IPS-11a (cell line): ENCODE measurements at regions not wholly inside any gene's neighbourhood (a gene's known extent, or its start where the extent isn't known, plus 50 kb on each side); places are given as distances from the start of the nearest gene placed in this dataset.

Experiments used
- H3K4me3 ChIP-seq: one replicate; pipeline ENCODE4 v1.5.1; 2013; ENCODE audit warnings: low read depth, low read length, control low read depth

DNA sequence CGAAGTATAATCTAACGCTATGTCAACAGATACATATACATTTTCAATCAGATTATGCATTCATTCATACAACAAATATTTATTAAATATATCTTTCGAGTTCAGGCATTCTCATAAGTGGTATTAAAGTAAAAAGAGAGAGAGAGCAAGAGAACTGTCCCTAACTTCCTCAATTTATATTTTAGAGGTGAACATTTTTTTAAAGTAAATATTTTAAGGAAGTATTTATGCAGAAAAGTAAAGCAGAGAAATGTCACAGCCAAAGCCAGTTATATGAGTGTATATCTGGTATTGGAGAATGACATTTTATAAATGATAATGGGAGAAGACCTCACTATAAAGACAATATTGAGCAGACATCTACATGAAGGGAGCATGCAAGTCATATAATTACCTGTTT, 667.3 kb upstream of the CDH9 start:
- H3K4me3 ChIP-seq, result no peak overlapping the region

DNA sequence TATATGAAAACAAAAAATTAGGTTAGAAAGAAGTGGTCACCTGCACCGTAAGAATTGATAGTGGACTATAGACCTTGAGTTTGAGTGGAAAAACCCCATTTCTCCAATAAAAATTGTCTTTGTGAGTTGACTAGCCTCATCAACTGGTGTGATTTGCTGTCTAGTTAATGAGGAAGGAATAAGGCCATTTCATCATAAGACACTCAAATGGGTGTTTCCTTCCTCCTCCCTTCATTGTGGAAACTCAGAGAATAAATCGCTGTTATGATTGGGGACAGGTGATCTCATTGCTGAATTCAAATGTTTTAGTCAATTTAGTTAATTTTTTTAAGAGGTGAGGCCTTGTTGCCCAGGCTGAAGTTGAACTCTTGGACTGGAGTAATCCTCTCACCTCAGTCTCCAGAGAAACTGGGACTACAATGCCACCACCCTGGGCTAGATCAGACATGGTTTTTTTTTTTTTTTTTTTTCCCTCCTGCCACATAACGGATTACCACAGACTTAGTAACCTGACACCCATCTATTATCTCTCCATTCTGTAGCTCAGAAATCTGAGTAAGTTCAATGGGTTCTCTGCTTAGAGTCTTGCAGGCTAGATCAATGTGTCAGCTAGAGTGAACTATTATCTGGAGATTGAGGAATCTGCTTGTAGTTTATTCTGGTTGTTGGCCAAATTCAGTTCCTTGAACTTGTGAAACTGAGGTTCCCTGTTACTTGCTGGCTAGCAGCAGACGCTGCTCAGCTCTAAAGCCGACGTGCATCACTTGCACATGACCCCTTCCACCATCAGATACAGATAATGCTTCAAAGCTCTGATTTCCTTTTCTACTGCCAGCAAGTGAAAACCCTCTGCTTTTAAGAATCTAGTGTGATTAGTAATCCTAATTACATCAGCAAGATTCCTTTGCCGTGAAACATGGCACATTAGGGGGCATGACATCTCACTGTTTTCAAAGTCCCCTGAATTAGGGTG, 663.8 kb upstream of the CDH9 start:
- no peak overlapping the region for H3K4me3 ChIP-seq

DNA sequence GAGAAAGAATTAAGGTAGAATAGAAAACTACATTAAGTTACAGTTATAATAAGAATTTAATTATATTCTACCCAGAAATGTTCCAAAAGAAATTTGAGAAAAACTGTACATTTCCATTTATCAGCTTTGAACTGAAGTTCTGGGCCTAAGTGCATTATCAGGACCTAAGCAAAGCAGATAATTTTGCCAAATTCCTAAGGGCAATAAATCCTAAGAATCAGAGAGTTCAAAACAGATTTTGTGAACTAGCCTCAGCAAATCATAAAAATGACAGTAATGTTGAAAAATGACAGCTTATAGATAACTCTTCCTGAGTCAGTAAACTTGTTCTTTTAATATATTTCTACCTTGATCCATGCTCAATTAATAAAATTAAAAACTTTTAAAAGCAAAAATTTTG, 662.1 kb upstream of the CDH9 start:
- H3K4me3 ChIP-seq, result no peak overlapping the region

DNA sequence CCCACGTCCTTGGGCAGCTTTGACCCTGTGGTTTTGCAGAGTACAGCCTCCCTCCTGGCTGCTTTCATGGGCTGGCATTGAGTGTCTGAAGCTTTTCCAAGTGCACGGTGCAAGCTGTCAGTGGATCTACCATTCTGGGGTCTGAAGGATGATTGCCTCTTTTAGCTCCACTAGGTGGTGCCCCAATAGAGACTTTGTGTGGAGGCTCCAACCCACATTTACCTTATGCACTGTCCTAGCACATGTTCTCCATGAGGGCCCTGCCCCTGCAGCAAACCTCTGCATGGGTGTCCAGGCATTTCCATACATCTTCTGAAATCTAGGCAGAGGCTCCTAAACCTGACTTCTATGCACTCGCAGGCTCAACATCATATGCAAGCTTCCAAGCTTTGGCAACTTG, 644.2 kb upstream of the CDH9 start:
- H3K4me3 ChIP-seq, result no peak overlapping the region

DNA sequence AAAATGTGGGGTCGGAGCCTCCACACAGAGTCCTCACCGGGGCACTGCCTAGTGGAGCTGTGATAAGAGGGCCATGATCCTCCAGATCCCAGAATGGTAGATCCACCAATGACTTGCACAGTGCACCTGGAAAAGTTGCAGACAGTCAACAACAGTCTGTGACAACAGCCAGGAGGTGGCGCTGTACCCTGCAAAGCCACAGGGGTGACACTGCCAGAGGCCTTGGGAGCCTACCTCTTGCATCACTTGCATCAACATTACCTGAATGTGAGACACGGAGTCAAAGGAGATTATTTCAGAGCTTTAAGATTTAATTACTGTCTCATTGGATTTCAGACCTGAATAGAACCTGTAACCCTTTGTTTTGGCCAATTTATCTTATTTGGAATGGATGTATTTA, 614.1 kb upstream of the CDH9 start:
- no peak overlapping the region for H3K4me3 ChIP-seq

DNA sequence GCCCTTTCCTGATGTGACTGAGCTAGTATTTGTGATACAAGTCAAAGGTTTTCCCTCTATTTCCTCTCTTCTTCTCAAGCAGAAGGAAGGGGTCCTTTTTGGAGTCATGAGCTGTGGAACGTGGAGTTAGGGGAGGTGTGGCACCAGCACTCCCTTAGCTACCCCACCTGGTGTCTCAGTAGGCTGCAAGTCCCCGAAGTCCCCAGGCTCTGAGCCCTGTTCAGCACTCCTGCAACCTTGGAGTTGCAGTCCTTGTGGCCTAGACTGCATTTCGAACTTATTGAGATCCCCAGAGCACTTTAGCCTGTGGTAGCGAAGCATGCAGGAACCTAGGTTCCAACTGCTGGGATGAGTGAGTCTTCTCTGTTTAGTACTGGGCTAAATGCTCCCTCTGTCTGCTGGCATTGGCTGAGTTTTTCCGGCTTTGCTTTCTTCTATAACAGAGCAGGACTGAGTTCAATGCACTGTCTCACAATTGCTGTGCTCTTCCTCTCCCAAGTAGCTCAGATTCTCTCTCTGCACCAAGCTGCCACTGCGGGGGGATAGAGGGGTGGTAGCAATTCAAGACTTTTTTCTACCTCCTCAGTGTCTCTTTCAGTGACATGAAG, 600.7 kb upstream of the CDH9 start:
- no peak overlapping the region for H3K4me3 ChIP-seq

DNA sequence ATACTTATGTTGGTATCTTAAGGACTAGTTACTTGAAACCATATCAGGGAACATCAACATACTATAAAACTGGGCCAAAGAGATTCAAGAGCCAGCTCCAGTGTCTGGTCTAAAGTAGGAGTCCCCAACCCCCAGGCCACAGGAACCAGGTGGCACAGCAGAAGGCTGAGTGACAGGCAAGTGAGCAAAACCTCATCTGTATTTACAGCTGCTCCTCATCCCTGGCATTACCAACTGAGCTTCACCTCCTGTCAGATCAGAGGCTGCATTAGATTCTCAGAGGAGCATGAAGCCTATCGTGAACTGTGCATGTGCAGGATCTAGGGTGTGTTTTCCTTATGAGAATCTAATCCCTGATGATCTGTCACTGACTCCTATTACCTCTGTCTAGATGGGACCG, 581.6 kb upstream of the CDH9 start:
- H3K4me3 ChIP-seq, result no peak overlapping the region

DNA sequence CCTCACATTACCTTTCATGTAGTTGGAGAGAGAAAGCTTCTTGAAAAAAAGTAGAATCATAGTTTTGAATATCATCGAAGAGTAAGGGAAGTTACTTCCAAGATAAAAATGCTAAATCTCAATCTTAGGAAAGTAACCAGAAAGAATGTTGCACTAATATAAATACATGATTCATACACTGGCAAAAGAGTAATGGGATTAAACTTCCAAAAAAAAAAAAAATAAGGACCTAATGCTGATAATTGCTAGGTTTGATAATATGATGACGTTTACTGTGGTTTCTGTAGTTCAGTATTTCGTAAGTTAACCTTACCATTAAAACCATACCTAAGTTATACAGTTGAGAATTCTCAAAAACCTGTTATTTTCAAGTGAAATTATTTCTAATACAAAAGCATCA, 573.8 kb upstream of the CDH9 start:
- H3K4me3 ChIP-seq, result no peak overlapping the region

DNA sequence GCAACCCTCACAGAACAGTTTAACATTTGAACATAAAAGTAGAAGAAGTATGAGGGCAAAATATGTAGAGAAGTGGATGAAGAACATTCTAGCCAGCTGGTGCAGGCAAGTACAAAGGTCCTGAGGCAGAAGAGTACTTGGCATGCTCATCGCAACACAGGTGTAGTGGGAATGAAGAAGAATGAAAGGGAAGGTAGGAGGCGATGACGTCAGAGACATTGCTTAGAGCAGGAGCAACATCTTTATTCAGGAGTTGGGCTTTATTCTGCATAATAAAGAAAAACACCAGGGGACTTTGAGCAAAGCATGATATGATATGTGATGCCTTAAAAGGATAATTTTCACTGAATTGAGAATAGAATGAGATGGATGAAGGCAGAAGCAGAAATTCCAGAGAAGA, 570.6 kb upstream of the CDH9 start:
- no peak overlapping the region for H3K4me3 ChIP-seq

DNA sequence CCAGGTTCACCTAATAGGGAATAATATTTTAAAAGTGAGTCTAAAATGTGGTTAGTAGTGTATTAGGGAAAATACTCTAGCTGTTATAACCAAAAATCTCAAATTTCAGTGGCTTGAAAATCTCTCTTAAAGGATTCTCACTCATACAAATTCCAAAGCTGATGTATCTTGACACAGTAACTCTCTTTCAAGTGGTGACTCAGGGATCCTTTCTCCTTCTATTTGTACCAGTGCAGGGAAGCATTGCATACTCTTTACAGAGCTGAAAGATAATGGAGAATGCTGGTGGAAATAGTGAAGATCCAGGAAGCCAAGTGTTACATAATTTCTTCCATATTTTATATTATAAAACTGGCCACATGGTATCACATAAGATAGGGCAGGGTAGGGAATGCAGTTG, 560.2 kb upstream of the CDH9 start:
- H3K4me3 ChIP-seq, result no peak overlapping the region

DNA sequence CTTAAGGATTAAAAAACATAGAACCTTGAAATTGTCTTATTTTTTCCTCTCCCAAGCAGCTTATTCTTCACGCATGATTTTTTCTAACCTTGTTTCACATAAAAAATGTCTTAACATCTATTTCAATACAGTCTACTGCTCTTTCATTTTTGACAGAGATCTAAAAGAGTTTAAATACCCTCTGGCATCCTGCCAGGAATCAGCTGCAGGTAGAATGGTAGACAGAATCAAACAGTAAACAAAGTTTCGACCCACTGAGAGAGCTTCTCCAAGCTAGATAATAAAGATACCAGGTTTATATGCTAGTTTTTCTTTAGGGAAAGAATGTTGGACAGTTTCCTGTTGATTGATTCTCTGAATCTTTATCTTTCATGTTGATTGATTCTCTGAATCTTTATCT, 555.8 kb upstream of the CDH9 start:
- no peak overlapping the region for H3K4me3 ChIP-seq

DNA sequence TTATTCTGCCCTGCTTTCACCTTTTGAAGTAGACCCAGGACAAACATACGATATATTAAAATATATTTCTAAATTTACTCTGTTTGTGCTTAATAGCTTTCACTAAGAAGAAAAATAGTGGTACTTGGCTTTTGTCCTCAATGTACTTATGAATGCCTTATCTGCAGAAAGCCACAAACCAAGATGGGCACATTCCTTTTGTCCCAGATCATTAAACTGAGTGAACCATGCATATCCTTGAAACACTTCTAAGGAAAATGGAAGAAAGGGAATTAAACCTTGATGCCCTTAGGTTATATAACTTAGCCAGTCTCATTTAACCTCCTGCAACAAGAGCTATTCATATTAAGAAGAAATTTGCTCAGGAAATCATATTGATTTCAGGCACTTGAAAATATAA, 553.8 kb upstream of the CDH9 start:
- H3K4me3 ChIP-seq, result no peak overlapping the region

DNA sequence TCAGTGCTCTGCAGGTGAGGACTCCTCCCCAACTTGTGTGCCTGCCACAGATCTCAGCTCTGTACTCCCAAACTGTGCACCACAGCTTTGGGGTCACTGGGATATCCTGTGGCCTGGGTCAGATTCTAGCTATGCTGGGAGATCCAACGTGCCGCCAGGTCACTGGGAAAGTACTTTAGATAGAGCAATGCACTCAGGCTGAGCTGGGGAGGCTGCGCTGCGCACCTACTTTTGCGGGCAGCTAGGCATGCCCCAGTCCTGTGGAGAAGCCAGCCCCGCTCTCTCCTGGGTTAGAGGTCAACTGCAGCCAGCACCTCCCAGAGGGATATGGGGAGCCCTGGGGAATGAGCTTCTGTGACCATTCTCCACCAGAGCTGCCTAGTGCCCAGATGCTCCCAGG, 552.1 kb upstream of the CDH9 start:
- H3K4me3 ChIP-seq, result no peak overlapping the region

DNA sequence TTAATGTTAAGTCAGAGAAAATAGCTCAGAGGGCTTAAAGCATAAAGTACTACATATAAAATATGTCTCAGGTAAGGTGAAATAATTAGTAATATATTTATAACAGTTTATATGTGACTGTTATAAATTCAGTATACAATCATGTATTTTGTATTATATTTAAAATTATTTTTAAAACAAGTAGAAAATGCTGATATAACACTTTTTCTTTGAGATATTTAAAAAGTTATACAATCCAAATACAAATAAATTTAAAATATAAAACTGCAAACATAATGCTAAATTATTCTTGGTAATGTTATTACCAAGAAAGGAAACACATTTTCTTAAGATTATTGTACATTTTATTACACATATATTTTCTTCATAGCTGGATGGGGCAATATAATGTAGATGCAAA, 539.9 kb upstream of the CDH9 start:
- H3K4me3 ChIP-seq, result no peak overlapping the region

DNA sequence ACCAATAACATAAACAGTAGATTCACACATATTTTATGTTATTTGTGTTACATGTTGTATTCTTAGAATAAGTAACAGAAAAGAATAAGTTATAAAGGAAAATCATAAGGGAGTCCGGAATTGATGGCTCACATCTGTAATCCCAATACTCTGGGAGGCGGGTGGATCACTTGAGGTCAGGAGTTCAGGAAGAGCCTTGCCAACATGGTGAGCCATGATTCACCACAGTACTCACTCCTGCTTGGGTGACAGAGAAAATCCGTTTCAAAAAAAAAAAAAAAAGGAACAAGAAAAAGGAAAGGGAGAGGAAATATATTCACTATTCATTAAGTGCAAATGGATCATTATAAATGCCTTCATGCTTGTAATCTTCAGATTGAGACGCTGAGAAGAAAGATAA, 533.3 kb upstream of the CDH9 start:
- H3K4me3 ChIP-seq, result no peak overlapping the region

DNA sequence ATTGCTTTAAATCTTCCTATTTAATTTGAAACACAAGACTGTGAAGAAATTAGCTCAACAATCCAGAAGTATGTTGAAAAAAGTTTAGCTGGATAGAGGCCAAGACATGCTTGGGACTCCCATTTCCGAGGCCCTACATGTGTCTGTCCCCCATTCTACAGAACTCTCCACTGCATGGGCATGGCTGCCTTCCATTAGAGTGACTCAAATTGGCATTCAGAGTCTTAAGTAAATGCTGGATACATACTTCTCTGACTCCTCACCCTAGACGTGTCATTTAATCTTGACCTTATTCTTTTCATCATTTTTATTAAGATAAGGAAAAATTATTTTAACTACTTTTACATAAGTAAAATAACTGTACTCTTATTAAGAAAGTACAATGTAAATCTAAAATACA, 530.4 kb upstream of the CDH9 start:
- H3K4me3 ChIP-seq, result no peak overlapping the region

DNA sequence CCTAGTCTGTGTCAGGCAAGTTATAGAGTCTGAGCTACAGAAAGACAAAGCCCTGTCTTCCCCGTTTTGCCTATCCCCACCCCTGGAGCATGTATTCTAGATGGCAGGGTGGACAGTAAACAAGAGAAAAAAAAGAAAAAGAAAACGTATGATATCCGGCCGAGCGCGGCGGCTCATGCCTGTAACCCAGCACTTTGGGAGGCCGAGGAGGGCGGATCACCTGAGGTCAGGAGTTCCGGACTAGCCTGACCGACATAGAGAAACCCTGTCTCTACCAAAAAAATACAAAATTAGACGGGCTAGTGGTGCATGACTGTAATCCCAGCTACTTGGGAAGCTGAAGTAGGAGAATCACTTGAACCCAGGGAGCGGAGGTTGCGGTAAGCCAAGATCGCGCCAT, 523.0 kb upstream of the CDH9 start:
- no peak overlapping the region for H3K4me3 ChIP-seq

DNA sequence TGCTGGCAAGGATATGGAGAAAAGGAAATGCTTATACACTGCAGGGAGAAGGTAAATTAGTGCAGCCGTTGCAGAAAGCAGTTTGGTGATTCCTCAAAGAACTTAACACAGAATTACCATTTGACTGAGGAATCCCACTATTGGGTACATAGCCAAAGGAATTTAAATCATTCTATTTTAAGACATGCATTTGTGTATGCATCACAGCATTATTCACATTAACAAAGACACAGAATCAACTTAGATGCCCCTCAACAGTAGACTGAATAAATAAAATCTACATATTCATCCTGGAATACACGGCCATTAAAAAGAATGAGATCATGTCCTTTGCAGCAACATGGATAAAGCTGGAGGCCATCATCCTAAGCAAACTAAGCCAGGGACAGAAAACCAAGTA, 510.1 kb upstream of the CDH9 start:
- H3K4me3 ChIP-seq, result no peak overlapping the region

DNA sequence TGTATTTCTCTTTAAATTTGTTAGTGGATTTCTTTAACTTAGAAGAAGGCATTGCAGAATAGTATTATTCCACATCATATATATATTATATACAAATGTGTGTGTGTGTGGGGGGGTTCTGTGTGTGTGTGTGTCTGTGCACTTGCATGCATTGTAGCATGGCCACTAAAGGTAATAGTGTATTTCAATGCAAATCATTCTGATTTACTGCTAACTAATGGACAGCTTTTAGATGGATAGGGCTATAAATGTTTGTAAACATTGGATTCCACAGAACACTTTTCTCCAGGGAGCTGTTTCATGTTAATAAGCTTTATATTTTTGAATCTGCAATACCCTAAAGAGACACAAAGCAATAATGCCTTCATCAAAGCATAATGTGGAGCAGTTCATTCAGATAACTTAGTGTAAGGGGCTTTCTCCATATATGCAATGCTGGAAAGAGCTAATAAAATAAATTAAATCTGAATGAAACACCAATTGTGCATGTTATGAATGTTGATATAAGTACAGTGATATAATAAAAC, 496.7 kb upstream of the CDH9 start:
- H3K4me3 ChIP-seq, result no peak overlapping the region

DNA sequence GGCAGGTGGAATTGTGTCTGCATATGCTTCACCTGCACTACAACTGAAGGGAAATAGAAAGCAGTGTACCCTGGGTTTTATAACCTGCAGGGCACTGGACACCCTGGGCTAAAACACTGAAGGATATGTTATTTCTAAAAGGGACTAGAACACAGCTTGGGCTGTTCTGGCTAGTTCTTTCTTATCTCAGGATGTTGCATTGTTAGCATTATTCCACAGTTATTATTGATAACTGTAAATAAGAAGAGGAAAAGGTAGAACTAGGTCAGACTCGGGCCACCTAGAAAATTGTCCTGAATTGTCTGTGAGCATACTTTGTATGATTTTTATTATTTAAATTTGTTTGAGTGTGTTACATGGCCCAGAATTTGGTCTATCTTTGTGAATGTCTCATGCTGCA, 493.9 kb upstream of the CDH9 start:
- H3K4me3 ChIP-seq, result no peak overlapping the region

DNA sequence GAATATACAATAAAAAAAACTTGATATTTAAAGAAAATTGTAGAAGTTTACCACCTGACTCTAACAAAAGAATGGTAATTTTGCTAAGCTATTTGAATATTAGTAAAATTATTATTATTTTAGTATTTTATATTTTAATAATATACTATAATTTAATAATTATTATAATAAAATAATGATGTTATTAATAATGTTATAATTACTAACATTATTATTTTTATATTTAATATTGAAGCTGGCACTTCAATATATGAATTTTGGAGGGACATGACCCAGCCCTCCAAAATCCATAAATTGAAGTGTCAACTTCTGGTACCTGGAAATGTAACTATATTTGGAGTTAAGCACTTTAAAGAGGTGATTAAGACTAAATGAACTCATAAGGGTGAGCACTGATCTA, 486.1 kb upstream of the CDH9 start:
- no peak overlapping the region for H3K4me3 ChIP-seq

DNA sequence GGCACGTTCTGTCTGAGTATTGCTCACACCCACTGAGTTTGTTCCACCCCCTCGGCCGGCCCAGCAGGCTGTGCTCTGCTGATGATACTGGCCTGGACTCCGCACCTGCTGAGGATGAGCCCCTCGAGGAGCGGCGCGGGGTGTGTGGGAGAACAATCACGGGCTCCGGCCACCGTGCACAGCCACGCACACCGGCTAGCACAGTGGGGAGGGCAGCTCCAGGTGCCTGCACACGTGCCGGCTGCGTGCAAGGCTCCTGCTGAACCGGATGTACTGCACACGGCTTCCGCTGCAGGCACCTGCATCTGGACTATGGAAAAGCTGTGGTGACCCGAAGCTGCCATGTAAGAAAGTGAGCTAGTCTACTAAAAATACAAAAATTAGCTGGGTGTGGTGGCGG, 485.2 kb upstream of the CDH9 start:
- H3K4me3 ChIP-seq, result no peak overlapping the region
